PC-9 (cell line): ENCODE measurements at regions not wholly inside any gene's neighbourhood (a gene's known extent, or its start where the extent isn't known, plus 50 kb on each side); places are given as distances from the start of the nearest gene placed in this dataset.

Experiments
- BruUV-seq: library from RNA; stranded (reverse); fragments of 400-500 nt; replicated peaks from 2 replicates; lab custom pipeline; 2021; lab: Mats Ljungman, UMichigan
- CTCF ChIA-PET: fragments of 300-600 bp; sonication (Branson Sonifier 250); formaldehyde crosslinking; loops from one replicate; lab custom pipeline; 2022; ENCODE audit warnings: antibody characterized with exemption; lab: Charles Lee
- POLR2A ChIA-PET: fragments of 300-600 bp; sonication (Branson Sonifier 250); formaldehyde crosslinking; loops from one replicate; lab custom pipeline; 2022; ENCODE audit warnings: antibody characterized with exemption; ENCODE audit not compliant: unreplicated experiment; lab: Charles Lee
- DNase-seq, 2 experiments: peaks; one replicate each; pipeline versions ENCODE4 v3.0.0 to v3.0.0-alpha.2; 2015 to 2022; ENCODE audit warnings: mixed read lengths in 1 of 2
- H2AFZ ChIP-seq: fragments of 200-600 bp; sonication (generic); 2 replicates; pipeline ENCODE4 v1.8.1; 2017; ENCODE audit warnings: antibody characterized with exemption
- H3F3A ChIP-seq: fragments of 200-600 bp; sonication (generic); 2 replicates; pipeline ENCODE4 v1.8.1; 2017; ENCODE audit warnings: antibody characterized with exemption, mild to moderate bottlenecking, low read depth; ENCODE audit not compliant: insufficient read depth
- H3K27ac ChIP-seq: fragments of 200-600 bp; sonication (generic); 2 replicates; pipeline ENCODE4 v1.6.1; 2016; ENCODE audit warnings: mixed run types
- H3K27me3 ChIP-seq: fragments of 200-600 bp; sonication (generic); 2 replicates; pipeline ENCODE4 v1.6.1; 2016; ENCODE audit warnings: low read depth, mixed run types; ENCODE audit not compliant: insufficient read depth
- H3K36me3 ChIP-seq: fragments of 200-600 bp; sonication (generic); 2 replicates; pipeline ENCODE4 v1.6.1; 2016; ENCODE audit warnings: low read depth, mixed run types
- H3K4me1 ChIP-seq: fragments of 200-600 bp; sonication (generic); replicated peaks from 2 replicates; pipeline ENCODE4 v1.6.1; 2016; ENCODE audit warnings: mixed run types; ENCODE audit not compliant: insufficient read depth
- H3K4me2 ChIP-seq: fragments of 200-600 bp; sonication (generic); 2 replicates; pipeline ENCODE4 v1.6.1; 2017; ENCODE audit warnings: mixed run types
- H3K4me3 ChIP-seq: fragments of 200-600 bp; sonication (generic); 2 replicates; pipeline ENCODE4 v1.6.1; 2016; ENCODE audit warnings: mixed run types
- H3K79me2 ChIP-seq: fragments of 200-600 bp; sonication (generic); 2 replicates; pipeline ENCODE4 v1.6.1; 2017; ENCODE audit warnings: low read depth, mixed run types
- H3K9me2 ChIP-seq: fragments of 200-600 bp; sonication (generic); 2 replicates; pipeline ENCODE4 v1.8.1; 2017; ENCODE audit warnings: mild to moderate bottlenecking; ENCODE audit not compliant: insufficient read depth
- H3K9me3 ChIP-seq: fragments of 200-600 bp; sonication (generic); 2 replicates; pipeline ENCODE4 v1.8.1; 2016; ENCODE audit warnings: low read depth; ENCODE audit not compliant: insufficient read depth
- H4K20me1 ChIP-seq: fragments of 200-600 bp; sonication (generic); 2 replicates; pipeline ENCODE4 v1.8.1; 2017; ENCODE audit not compliant: insufficient read depth
- CTCF ChIP-seq: fragments of 200-600 bp; sonication (generic); conservative IDR thresholded peaks from 2 replicates; pipeline ENCODE4 v1.6.1; 2017; ENCODE audit warnings: mixed run types, antibody characterized with exemption, mild to moderate bottlenecking, moderate library complexity
- EZH2 ChIP-seq: fragments of 200-600 bp; sonication (generic); IDR thresholded peaks from 2 replicates; pipeline ENCODE4 v1.8.0; 2017; ENCODE audit warnings: antibody characterized with exemption, low read depth
- intact Hi-C: fragments of 100-400 bp; cut with micrococcal nuclease; formaldehyde crosslinking; loops from one replicate; pipeline ENCODE4 v1.10.0; 2022; ENCODE audit not compliant: unreplicated experiment

- TF ChIP-seq CTCF (no peak), EZH2 (no peak)
- Histone ChIP-seq H3K9me2 (no peaks in the 10 kb centered on the region; the same call in 1 of the 2 replicates), H3K27ac (no peak overlapping the region), H3K27me3 (no peaks in the 10 kb centered on the region), H3K4me3 (no peak overlapping the region), H2AFZ (no peak overlapping the region), H3K4me2 (no peak overlapping the region), H4K20me1 (no peaks in the 10 kb centered on the region), H3K4me1 (no peaks in the 10 kb centered on the region), H3K79me2 (no peaks in the 10 kb centered on the region), H3K36me3 (no peaks in the 10 kb centered on the region), H3F3A (no peaks in the 10 kb centered on the region), H3K9me3 (no peaks in the 10 kb centered on the region)
- CTCF ChIA-PET, result no interaction called here
- intact Hi-C loops, result no loop called here
- DNase-seq, result no peak
- POLR2A ChIA-PET, result no interaction called here
- BruUV-seq, result no TSS peak
Measured at GRCh38 chr3:87448558-87448957, 172.2 kb upstream of the POU1F1 start.

- Histone ChIP-seq H3K4me2 (no peak overlapping the region), H3K27me3 (no peaks in the 10 kb centered on the region), H3F3A (no peaks in the 10 kb centered on the region), H3K79me2 (no peaks in the 10 kb centered on the region), H3K9me2 (no peaks in the 10 kb centered on the region; the same call in 1 of the 2 replicates), H3K4me3 (no peak overlapping the region), H3K36me3 (no peaks in the 10 kb centered on the region), H3K27ac (no peak overlapping the region), H2AFZ (no peak overlapping the region), H3K4me1 (no peaks in the 10 kb centered on the region), H3K9me3 (no peaks in the 10 kb centered on the region), H4K20me1 (no peaks in the 10 kb centered on the region)
- no peak for DNase-seq
- CTCF ChIA-PET, result no interaction called here
- TF ChIP-seq EZH2, result no peak
- no peak for TF ChIP-seq CTCF
- no TSS peak for BruUV-seq
- intact Hi-C loops, result no loop called here
- POLR2A ChIA-PET, result no interaction called here
Measured at GRCh38 chr3:87446849-87447387, 170.5 kb upstream of the POU1F1 start.

- DNase-seq, result no peak
Measured at GRCh38 chr3:87442470-87442869, 166.1 kb upstream of the POU1F1 start.

More at GRCh38 chr3:87442470-87442869, 166.1 kb upstream of the POU1F1 start:
- Histone ChIP-seq H3K4me1 (no peaks in the 10 kb centered on the region), H3K9me3 (no peaks in the 10 kb centered on the region), H3K79me2 (no peaks in the 10 kb centered on the region), H3K4me3 (no peak overlapping the region), H3K27ac (no peak overlapping the region), H3K4me2 (no peak overlapping the region), H3F3A (no peaks in the 10 kb centered on the region), H3K9me2 (no peaks in the 10 kb centered on the region), H2AFZ (no peak overlapping the region), H3K27me3 (no peaks in the 10 kb centered on the region), H3K36me3 (no peaks in the 10 kb centered on the region), H4K20me1 (no peaks in the 10 kb centered on the region)
- intact Hi-C loops, result no loop called here
- ChIA-PET POLR2A (no interaction called here), CTCF (no interaction called here)
- BruUV-seq, result no TSS peak
- TF ChIP-seq CTCF (no peak), EZH2 (no peak)
